H4 (cell line): ENCODE measurements at regions not wholly inside any gene's neighbourhood (a gene's known extent, or its start where the extent isn't known, plus 50 kb on each side); places are given as distances from the start of the nearest gene placed in this dataset.
A peak's percentile ranks its signal among the peaks of the same experiment; 100 is the strongest.
"Not testable (repeated sequence)": the region's sequence is repeated elsewhere in the genome, so short reads cannot be mapped to it uniquely, and the experiment has no call there.

Experiments
- DNase-seq: peaks from one replicate; pipeline ENCODE4 v3.0.0-alpha.2; 2015; ENCODE audit warnings: low spot score

DNA sequence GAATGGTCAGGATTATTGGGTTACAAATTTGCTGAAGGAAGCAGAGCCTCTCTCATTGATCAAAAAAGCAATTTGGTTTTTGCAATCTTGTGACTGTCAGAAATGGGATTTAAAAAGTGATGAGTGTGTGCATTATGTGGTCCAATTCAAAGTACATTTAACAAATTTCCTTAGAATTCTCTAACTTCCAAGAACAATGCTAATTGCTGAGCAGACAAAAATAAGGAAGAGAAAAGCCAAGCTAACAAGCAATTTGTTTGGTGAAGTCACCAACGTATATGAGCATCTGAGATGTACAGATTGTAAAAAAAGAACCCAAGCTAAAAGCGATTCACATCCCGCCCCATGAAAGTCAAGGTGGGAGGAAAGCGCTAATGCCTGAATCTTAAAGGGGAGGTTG is 1643.9 kb downstream of the CDH8 start:
- no peak for DNase-seq

DNA sequence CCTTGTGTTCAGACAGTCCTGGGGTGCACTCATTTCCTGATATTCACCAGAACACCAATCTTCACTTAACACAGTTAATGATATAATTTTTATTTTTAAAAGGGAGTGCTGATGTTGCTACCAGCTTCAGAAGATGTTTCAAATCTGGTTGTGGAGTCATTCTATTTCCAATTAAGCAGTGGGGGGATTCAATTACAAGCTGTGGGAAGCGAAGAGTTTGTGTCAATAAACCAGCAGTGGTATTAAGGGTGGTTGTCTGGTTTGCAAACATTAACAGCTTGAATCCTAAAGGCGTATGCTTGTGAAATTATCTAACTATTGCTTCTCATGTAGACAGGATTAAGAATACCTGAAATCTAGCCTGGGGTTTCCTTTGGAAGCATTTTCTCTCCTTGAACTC is 1637.5 kb upstream of the GOT2 start:
- no peak for DNase-seq

DNA sequence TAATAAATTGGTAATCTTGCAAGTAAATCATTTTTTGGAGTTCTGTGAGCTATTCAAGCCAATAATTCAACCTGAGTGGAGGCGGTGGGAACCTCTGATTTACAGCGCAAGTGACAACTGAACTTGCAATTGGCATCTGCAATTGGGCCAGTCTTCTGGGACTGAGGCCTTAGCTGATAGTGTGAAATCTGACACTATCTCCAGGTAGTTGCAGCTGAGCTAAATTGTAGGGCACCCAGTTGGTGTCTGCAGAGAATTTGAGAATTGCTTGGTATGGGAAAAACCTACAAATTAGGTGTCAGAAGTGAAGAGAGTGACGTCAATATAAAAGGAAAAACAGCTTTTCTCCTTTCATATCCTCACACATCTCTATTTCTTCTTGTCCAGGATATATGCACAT is 1633.6 kb upstream of the GOT2 start:
- no peak for DNase-seq

DNA sequence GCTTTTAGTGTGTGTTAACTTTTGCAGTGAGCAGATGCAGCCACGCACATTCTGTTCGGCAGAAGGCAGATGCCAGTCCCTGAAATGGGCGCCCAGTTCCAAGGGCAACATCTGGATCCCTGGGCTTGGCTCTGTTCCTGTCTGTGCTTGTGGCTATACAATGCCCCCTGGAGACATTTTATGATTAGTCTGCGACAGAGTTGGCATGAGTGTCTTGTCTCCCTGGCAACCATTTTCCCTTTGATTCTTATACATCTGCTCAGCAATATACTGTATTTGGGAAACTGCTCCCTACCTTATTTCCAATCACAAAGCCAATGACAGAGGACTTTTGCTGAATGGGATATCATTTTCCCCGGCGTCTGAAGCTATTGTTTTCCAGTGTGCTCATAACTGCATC is 1629.5 kb upstream of the GOT2 start:
- DNase-seq, result peak; percentile 4

DNA sequence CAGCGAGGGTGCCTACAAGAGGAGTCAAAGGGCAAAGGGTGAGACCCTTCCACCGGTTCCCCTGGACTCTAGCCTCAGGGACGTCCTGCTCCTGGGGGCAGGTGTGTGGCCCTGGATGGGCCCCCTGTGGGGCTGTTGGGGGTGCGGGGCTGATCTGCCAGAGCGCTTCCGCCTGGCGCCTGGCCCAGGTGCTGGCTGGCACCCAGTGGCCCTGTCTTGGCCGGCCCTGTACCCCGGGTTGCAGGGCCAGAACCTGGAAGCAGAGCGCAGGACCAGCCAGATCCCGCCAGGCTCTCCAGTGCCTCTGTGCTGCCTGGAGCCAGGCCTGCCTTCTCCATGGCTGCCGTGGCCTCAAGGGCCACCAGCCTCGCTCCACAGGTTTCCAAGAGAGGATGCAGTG is 1625.8 kb upstream of the GOT2 start:
- DNase-seq, result not testable (repeated sequence)

DNA sequence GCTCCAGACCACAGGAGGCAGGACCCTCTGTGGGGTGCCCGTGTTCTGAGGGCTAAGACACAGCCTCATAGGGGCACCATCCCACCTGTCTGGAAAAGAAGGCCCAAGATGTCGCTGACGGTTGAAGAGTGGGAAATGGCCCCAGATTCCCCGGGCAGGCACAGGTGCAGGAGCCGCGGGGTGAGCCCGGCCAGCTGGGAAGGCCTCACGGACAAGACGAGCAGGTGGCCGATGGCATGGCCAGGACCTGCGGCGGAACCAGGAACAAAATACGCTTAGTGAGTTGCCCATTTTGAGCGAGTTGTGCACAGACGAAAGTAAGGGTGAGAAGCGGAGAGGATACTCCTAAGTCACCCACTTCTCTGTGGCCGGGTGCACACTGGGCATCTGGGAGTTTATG is 1625.3 kb upstream of the GOT2 start:
- not testable (repeated sequence) for DNase-seq

DNA sequence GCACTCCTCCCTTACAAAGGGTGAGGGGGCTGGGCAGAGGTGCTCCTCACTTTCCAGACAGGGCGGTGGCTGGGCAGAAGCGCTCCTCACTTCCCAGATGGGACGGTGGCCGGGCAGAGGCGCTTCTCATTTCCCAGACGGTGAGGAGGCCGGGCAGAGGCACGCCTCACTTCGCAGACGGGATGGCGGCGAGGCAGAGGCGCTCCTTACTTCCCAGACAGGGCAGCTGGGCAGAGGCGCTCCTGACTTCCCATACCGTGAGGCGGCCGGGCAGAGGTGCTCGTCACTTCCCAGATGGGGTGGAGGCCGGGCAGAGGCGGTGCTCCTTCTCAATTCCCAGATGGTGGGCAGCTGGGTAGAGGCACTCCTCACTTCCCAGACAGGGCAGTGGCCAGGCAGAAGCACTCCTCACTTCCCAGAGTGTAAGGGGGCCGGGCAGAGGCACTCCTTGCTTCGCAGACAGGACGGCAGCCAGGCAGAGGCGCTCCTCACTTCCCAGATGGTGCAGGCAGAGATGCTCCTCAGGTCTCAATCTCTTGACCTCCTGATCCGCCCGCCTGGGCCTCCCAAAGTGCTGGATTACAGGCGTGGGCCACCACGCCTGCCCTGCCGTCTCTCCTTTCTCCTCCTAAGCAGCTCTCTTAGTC is 1623.9 kb upstream of the GOT2 start:
- DNase-seq, result not testable (repeated sequence)

DNA sequence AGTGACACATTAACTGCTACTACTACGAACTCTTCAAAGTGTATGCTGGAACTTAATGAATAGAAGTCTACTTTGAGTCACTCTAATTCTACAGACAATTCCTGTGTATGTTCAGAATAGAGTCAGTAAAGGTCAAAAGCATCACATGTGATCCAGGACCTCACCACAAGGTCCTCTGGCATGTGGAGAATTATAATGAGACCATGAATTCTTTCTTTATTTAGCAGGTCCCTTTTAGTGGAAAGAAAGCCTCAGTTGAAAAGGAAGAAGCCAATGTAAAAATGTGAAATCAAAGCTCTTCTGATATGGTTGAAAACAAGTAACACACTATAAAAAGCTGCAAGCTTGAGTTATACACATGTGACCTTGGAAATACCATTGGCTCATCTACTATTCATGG is 1612.1 kb upstream of the GOT2 start:
- no peak for DNase-seq

DNA sequence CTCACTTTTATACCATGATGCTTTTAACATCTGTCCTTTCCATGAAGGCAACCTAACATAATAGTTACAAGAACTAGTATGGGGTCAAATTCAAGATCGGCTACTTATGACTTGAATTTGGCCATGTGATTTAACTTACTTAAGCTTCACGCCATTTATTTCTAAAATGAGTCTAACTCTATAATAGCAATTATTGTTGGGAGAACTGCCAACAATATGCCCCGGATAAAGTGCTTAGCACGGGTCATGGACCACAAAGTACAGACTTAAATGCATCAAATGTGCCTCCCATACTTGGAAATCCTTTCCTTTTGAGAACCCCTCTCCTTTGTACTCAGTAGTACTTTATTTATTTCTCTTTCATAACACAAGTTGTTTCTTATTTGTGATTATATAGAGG is 1603.6 kb upstream of the GOT2 start:
- DNase-seq, result no peak

DNA sequence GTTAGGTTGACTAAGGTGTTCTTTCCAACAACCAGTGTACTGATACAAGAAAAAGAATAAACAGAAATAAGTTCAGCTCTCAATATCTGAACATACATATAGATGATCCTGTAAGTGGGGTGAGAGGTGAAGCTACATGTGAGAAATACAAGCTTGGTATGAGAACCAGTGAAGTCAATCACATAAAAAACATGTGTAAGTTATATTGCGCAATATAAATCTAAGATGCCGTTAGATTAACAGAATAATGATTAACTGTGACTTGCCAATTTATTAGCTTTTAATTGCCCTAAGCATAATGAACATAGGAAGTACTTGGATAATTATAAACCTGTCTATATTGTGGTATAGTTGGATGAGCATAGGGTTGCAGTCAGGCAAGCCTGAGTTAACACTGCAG is 1597.1 kb upstream of the GOT2 start:
- no peak for DNase-seq

DNA sequence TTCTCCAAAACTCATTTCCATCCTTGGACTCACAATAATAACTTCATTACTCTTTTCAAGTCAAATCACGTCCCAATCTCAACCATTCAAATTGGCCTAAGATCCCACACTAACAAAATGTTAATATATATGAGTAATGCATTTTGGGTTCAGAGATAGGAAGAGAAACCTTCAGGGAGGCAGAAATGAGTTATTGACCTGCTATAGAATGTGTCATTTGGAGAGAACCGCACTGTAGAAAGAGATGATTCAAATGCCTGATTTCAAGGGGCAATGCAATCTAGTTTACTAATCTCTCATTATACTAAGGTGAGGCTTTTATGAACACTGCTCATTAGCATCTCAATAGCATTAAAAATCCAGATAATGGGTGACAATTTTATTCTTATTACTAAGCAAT is 1595.0 kb upstream of the GOT2 start:
- no peak for DNase-seq

DNA sequence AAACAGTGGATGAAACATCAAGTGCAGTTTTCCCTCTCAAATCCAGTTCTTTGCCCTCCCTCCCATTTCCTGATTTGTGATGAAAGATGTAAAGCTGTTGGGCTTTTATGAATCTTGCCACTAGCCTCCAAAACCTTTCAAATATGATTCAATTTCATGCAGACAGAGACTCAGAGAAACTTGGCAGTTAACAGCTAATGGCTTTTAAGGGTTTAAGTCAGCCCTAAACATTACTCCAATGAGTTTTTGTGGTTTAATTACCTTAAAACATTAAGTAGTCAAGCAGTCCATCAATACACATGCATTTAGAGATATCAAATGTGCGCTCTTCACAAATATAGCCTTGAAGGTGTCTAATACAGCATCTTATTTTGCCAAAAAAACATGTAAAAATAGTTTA is 1594.0 kb upstream of the GOT2 start:
- no peak for DNase-seq

DNA sequence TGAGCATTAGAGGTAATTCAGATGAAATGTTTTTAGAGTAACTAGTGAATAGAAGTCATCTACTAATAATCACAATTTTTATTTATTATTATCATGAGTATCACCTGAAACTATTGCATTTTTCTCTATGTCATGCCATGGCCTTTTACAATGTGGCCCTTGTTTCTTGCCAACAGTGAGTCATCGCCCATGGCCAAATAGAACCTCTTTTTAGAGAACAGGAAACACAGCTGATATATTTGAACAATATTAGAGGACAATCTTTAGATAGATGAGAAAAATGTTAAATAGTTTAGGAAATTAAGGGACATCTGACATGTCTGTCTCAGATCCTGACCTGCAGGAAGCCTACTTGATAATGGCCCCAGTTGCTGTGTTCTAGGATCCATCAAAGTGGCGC is 1584.4 kb upstream of the GOT2 start:
- DNase-seq, result no peak

DNA sequence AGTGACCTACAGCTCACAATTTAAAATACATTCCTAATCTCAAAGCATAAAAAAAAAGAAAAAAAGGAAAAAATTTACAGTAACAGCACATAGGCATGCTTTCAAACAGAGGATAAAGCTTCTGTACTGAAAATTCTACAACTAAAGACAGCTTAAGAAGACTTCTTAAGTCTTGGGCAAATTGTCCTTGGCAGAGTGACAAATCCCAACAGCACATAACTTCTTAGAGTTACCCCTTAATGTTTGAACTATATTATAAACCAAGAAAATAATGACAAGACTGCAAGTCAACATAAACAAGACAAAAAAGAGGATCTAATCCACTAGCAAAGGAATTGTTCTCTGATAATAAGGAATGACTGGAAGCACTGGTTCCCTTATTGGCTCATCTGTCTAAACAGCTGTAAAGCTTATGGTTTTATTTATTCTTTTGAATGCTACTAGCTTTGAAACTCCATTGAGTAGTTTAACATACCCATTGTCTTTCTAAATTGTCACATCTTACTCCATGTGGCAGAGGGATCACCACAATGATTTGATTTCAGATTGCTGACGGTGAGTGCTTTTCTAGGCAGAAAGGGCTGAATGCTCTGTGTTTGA is 1576.8 kb upstream of the GOT2 start:
- DNase-seq, result no peak

DNA sequence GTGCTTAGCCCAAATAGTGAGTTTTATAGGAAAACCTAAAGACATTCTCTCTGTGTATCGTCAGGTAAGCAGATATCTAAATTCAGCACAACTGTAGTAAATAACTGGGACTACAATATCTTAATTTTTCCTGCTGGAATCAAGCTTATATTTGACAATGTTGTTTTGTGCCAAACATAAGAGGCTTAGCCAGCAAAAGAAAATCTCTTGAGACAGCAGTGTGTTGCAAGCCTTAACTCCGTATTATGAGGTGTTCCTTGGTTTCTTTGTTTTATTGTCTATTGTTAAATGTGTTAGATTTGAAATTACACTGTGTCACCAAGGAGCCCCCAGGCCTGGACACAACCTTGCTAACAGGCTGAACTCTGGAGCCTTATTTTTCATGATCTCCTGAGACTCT is 1570.6 kb upstream of the GOT2 start:
- no peak for DNase-seq

DNA sequence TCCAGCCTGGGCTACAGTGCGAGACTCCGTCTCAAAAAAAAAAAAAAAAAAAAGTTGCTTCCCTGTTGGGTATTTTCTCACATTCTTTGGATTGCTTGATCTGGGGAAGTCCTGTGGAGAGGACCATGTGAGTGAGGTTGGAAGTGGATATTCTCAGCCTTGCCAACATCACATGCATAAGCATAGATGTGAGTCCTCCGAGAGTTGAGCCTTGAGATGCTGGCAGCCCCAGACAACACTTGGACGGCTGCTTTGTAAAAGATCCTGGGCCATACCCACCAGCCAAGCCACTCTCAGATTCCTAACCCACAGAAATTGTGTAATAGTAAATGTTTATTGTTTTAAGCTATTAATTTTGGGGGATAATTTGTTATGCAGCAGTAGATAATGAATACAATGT is 1570.0 kb upstream of the GOT2 start:
- no peak for DNase-seq

DNA sequence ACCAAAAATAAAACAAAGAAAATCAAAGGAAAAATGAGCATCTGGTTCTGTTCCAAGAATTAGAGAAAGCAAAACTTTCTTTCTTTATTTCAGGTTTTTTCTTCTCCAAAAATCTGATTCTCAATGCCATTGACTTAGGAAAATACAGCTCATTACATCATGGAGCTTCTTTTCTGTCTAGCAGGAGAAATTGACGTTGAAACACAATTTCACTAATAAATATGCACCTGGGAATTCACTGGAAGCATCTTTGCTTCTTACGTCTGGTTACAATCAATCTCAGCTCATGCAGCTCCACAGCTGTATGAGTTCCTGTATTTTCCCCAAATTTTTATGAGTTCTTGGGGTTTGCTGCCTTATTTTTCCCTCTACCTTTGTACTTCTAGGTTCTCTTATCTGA is 1568.6 kb upstream of the GOT2 start:
- no peak for DNase-seq

DNA sequence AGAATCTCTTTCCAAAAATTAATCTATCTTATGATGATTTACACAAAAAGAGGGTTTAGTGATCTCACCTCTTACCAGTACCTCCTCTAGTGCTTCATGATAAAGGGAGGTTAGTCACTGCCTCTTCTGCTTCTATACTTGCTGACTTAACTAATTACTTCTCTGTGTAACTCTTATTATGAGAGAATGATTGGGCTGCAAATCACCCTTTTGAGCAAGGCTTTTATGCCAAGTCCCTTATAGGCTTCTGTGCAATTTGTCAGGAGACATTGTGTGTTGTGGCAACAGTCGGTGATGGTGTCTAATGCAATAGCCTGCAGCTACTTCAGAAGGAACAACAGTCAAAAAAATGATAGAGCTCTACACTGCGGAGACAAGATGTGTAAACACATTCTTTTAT is 1568.1 kb upstream of the GOT2 start:
- no peak for DNase-seq

DNA sequence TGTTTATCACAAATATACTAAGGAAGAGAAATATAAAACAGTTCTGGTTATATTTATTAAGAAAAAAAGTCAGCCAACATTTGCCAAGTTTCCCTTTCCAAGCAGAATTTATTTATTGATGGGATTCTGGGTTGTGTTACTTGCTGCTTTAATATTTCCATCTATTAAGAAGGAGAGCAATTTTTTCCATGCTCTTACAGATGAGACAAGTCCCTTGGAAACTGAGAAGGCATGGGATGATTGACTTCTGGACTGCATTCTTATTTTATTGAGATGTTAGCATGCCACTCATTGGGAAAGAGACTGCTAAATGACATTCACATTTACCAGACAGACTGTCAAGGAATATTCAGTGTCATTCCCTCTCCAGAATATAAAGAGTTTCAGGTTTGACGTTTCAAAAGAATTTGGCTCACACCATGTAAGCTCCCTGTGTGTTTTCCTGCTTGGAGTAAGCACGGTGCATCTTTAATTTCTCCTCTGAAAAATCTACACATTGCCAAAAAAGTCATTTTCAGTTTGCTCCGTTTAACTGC is 1565.2 kb upstream of the GOT2 start:
- no peak for DNase-seq

DNA sequence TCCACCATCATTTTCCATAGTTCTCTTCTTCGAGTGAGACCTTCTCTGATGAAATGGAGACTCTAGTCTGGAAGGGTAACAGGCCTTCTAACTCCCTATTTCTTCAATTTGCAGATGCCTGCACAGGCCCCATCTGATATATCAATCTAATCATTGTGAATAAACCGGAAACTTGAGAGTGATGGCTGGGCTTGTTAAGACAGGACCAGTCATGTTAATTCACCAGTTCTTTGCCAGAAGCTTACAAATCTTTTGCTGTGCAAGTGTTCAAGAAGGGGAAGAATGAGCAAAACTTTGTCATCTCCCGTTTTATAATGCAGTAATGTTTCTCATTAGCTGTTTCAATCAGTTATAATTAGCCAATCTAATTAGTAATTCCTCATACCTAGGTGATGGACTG is 1561.3 kb upstream of the GOT2 start:
- no peak for DNase-seq

DNA sequence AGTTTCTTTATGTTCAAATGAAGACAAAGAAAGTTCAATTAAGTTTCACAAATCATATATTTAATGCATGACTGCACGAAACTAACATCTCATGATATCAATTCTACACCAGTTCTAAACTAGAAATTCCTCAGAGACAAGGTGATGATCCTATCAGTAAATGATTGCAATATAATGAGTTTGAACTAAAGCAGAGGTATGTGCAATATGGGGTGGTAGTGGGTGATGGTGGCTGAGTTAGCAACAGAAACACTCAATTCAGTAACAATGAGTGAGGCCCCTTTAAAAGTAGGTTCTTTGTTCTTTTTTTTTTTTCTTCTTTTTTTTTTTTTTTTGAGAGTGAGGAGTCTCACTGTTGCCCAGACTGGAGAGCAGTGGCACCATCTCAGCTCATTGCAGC is 1551.7 kb upstream of the GOT2 start:
- DNase-seq, result no peak

DNA sequence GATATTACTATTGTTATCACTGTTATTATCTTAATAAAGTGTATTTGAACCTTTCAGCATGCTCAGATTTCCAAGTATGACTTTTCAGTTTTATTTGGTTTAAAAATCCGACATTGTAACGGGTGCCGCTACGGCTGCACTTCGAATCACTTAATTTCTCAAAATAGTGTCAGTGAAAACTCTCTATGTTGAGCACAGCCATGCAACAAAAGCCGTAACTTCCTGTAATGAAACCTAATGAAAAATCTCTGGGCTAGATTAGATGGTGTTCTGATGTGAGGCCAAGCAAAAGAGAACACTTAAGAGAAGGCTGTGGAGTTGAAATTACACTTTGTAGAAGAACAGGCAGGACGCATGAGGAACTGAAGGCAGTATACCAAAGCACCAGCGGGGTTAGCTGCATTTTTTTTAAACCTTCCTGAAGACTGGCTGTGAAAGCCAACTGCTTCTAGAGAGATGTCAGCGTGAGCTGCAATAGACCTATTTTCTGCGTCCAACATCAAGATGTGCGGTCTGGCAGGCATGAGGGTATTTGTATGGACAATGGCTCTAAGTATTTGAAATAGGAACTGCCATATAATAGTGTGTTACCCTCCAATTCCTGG is 1545.0 kb upstream of the GOT2 start:
- DNase-seq, result peak; percentile 16

DNA sequence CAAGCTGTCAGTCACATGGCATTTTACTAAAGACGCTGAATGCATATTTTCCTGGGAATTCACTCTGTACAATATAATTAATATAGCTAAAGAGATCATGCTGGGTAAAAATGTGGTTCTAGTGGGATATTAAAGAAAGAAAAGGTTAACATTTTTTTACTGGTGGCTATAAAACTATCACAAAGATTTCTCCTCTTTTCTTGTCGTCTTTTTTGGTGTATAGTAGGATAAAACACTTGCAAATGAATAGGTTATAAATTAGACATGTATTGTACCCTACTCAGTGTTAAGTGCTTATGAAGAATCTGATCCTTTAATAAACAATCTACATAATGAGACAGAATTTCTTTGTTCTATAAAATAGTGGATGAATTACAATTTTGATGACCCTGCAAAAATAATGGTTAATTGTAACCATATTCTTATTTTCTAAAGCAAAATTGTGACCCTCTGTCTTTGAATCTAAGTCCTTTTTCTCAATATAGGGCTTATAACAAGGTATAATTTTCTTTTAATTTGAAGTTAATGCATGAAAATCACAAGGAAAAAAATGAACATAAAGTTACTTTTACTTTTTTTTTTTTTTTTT is 1540.4 kb upstream of the GOT2 start:
- DNase-seq, result no peak
